CD4-positive, alpha-beta T cell (primary cell): ENCODE measurements at regions not wholly inside any gene's neighbourhood (a gene's known extent, or its start where the extent isn't known, plus 50 kb on each side); places are given as distances from the start of the nearest gene placed in this dataset.

ENCODE experiments used
- ATAC-seq: fragments of 200-7000 bp; cut with Tn5 transposase; one replicate; pipeline ENCODE4 v1.10.0; 2022; ENCODE audit warnings: mild to moderate bottlenecking; ENCODE audit not compliant: poor library complexity
- CTCF ChIA-PET: fragments of 350-600 bp; sonication (Branson Sonifier 250); formaldehyde crosslinking; loops from one replicate; lab custom pipeline; 2021; ENCODE audit warnings: antibody characterized with exemption, inconsistent platforms; lab: Charles Lee
- POLR2A ChIA-PET: fragments of 350-600 bp; sonication (Branson Sonifier 250); formaldehyde crosslinking; loops from one replicate; lab custom pipeline; 2021; ENCODE audit warnings: antibody characterized with exemption, inconsistent platforms; lab: Charles Lee
- DNase-seq, 14 experiments: peaks; one replicate each; pipeline ENCODE4 v3.0.0-alpha.2; 2013 to 2020; ENCODE audit warnings: mixed read lengths in 2 of 14
- H3K27ac ChIP-seq, 2 donors: one replicate each; pipeline versions ENCODE4 v1.5.1 to v1.7.0; 2013; ENCODE audit warnings: low read length in 2 of 2, low read depth in 1 of 2, mild to moderate bottlenecking in 1 of 2
- H3K27me3 ChIP-seq, 2 experiments: 1 replicate in 1 of 2; 2 replicates in 1 of 2; pipeline versions ENCODE4 v1.6.1 to v1.7.0; 2013; ENCODE audit warnings: low read length in 2 of 2, control low read depth in 1 of 2, mild to moderate bottlenecking in 1 of 2, moderate library complexity in 1 of 2; ENCODE audit not compliant: insufficient read depth in 2 of 2, control insufficient read depth in 1 of 2
- H3K36me3 ChIP-seq: one replicate; pipeline ENCODE4 v1.6.1; 2013; ENCODE audit warnings: low read length, control low read depth; ENCODE audit not compliant: insufficient read depth
- H3K4me1 ChIP-seq: one replicate; pipeline ENCODE4 v1.6.1; 2013; ENCODE audit warnings: low read length, control low read depth; ENCODE audit not compliant: insufficient read depth
- H3K4me3 ChIP-seq: one replicate; pipeline ENCODE4 v1.5.1; 2013; ENCODE audit warnings: mild to moderate bottlenecking, low read length, moderate library complexity
- H3K9me3 ChIP-seq, 2 experiments: 1 replicate in 1 of 2; 2 replicates in 1 of 2; pipeline versions ENCODE4 v1.6.1 to v1.7.0; 2013; ENCODE audit warnings: low read length in 2 of 2, mild to moderate bottlenecking in 2 of 2, control low read depth in 1 of 2, moderate library complexity in 1 of 2; ENCODE audit not compliant: control insufficient read depth in 1 of 2, insufficient read depth in 1 of 2
- H3K27ac Mint-ChIP-seq: one replicate; pipeline ENCODE4 v1.8.0; 2020; ENCODE audit warnings: mixed read lengths
- H3K27me3 Mint-ChIP-seq: one replicate; pipeline ENCODE4 v1.8.0; 2021; ENCODE audit warnings: mixed read lengths
- H3K36me3 Mint-ChIP-seq: one replicate; pipeline ENCODE4 v1.8.0; 2021; ENCODE audit warnings: low read depth, mixed read lengths
- H3K4me1 Mint-ChIP-seq: one replicate; pipeline ENCODE4 v1.8.0; 2021; ENCODE audit warnings: low read depth, mixed read lengths
- H3K4me3 Mint-ChIP-seq: one replicate; pipeline ENCODE4 v1.8.0; 2020; ENCODE audit warnings: mild to moderate bottlenecking, mixed read lengths
- H3K9me3 Mint-ChIP-seq: one replicate; pipeline ENCODE4 v1.8.0; 2020; ENCODE audit warnings: mixed read lengths
- intact Hi-C, 2 experiments: fragments of 100-400 bp; cut with DNase I in 1 of 2; cut with micrococcal nuclease in 1 of 2; formaldehyde crosslinking; loops; one replicate each; pipeline versions ENCODE4 v1.15.1 to v1.9.0; 2023 to 2025; cut with DNase I, micrococcal nuclease
- TF ChIP-seq, protein P1 (sequence below): fragments of 200-600 bp; IDR thresholded peaks from one replicate; pipeline ENCODE4 v1.8.0; 2022; ENCODE audit warnings: antibody characterized with exemption, mild to moderate bottlenecking

DNA sequence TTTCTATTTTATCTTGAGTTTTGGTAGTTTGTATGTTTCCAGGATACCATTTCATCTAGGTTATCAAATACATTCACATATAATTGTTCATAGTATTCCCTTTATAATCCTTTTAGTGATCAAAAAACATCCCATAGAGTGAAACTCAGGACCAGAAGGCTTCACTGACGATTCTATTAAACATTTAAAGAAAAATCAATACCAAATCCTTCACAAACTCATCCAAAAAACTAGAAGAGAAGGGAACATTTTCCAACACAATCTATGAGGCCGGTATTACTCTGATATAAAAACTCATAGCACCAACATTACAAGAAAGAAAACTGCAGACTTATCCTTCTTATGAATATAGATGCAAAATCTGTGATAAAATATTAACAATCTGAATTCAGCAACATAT, 203.4 kb downstream of the ANKRD50 start:
- intact Hi-C loops, result no loop called here
- TF ChIP-seq, protein P1, sequence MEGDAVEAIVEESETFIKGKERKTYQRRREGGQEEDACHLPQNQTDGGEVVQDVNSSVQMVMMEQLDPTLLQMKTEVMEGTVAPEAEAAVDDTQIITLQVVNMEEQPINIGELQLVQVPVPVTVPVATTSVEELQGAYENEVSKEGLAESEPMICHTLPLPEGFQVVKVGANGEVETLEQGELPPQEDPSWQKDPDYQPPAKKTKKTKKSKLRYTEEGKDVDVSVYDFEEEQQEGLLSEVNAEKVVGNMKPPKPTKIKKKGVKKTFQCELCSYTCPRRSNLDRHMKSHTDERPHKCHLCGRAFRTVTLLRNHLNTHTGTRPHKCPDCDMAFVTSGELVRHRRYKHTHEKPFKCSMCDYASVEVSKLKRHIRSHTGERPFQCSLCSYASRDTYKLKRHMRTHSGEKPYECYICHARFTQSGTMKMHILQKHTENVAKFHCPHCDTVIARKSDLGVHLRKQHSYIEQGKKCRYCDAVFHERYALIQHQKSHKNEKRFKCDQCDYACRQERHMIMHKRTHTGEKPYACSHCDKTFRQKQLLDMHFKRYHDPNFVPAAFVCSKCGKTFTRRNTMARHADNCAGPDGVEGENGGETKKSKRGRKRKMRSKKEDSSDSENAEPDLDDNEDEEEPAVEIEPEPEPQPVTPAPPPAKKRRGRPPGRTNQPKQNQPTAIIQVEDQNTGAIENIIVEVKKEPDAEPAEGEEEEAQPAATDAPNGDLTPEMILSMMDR, result no peak
- Histone ChIP-seq H3K36me3 (no peaks in the 10 kb centered on the region), H3K27ac (no peak overlapping the region), H3K4me1 (no peaks in the 10 kb centered on the region), H3K4me3 (no peak overlapping the region), H3K9me3 (no peaks in the 10 kb centered on the region), H3K27me3 (no peaks in the 10 kb centered on the region)
- Mint-ChIP-seq H3K36me3 (no peaks in the 10 kb centered on the region), H3K4me3 (no peak overlapping the region), H3K9me3 (no peaks in the 10 kb centered on the region), H3K27me3 (no peaks in the 10 kb centered on the region), H3K27ac (no peak overlapping the region), H3K4me1 (no peaks in the 10 kb centered on the region)
- POLR2A ChIA-PET, result no interaction called here
- CTCF ChIA-PET, result no interaction called here
- DNase-seq (no peak), ATAC-seq (no peak)

DNA sequence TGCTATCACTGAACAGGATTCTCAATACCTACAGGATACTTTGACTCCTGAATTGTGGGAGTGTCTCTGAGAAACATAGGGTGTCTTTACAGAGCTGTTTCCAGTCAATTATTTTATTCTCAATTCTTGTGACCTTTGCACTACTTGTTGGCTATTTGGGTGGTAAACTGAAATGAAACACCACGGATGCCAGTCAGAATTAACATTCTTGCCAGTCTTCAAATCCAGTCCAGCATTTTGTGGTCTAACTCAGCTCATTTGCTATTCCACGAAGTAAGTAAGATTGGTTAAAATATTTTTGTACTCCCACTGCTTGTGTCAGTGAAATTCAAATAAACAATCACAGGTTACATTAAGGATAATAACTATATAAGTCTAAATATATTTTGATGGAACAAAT, 197.9 kb downstream of the ANKRD50 start:
- no peaks in the 10 kb centered on the region for H3K27me3 ChIP-seq
- Mint-ChIP-seq H3K36me3 (no peaks in the 10 kb centered on the region), H3K4me1 (no peaks in the 10 kb centered on the region), H3K27ac (no peak overlapping the region), H3K9me3 (no peaks in the 10 kb centered on the region), H3K27me3 (no peaks in the 10 kb centered on the region), H3K4me3 (no peak overlapping the region)
- H3K27ac ChIP-seq, result no peak overlapping the region
- H3K4me1 ChIP-seq, result no peaks in the 10 kb centered on the region
- ChIA-PET CTCF (no interaction called here), POLR2A (no interaction called here)
- H3K36me3 ChIP-seq, result no peaks in the 10 kb centered on the region
- no peak for ATAC-seq
- TF ChIP-seq, protein P1, result no peak
- H3K4me3 ChIP-seq, result no peak overlapping the region
- H3K9me3 ChIP-seq, result no peaks in the 10 kb centered on the region
- DNase-seq, result no peak
- intact Hi-C loops, result no loop called here

DNA sequence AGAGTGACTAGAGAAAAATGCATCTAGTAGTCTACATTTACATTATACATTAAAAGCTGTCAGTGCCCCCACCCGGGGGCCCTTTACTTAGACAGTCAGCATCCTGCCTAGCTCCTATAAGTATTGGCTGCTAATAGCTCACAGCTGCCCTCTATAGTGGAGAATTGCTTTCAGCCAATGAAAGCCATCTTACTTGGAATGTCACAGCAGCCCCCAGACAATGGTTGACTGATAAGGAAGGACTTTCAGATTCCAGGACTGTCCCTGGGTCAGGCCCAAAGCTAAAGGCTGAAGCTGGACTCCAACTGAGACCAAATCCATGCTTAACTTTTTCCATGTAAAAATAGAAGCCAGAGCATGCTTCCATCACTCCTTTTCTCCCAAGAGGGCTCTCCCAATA, 196.9 kb downstream of the ANKRD50 start:
- ChIA-PET CTCF (no interaction called here), POLR2A (no interaction called here)
- Mint-ChIP-seq H3K9me3 (no peaks in the 10 kb centered on the region), H3K4me1 (no peaks in the 10 kb centered on the region), H3K27ac (no peak overlapping the region), H3K27me3 (peaks cover 5% of the 10 kb centered on the region), H3K4me3 (no peak overlapping the region), H3K36me3 (no peaks in the 10 kb centered on the region)
- no peak for ATAC-seq
- Histone ChIP-seq H3K27me3 (no peaks in the 10 kb centered on the region), H3K4me3 (no peak overlapping the region), H3K4me1 (no peaks in the 10 kb centered on the region), H3K9me3 (no peaks in the 10 kb centered on the region), H3K36me3 (no peaks in the 10 kb centered on the region), H3K27ac (no peak overlapping the region)
- no peak for DNase-seq
- intact Hi-C loops, result no loop called here
- TF ChIP-seq, protein P1, result no peak
